ENCODE measurements at regions not wholly inside any gene's neighbourhood (a gene's known extent, or its start where the extent isn't known, plus 50 kb on each side); places are given as distances from the start of the nearest gene placed in this dataset.
"Not testable (repeated sequence)": the region's sequence is repeated elsewhere in the genome, so short reads cannot be mapped to it uniquely, and the experiment has no call there.

DNA sequence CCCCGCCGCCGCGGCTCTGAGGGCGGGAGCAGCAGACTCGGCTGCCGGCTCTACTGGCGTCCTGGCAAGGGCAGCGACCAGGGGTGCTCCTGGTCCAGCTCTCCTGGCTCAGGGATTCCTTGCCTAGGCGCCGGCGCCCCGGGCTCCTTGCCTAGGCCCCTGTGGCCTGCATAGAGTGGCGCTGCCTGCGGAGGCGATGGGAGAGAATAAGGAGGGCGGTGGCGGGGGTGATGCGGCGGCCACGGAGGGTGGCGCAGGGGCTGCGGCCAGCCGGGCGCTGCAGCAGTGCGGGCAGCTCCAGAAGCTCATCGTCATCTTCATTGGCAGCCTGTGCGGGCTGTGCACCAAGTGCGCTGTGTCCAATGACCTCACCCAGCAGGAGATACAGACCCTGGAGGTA, 136.6 kb upstream of the TP53TG3D start:
- not testable (repeated sequence) for DNase-seq

DNA sequence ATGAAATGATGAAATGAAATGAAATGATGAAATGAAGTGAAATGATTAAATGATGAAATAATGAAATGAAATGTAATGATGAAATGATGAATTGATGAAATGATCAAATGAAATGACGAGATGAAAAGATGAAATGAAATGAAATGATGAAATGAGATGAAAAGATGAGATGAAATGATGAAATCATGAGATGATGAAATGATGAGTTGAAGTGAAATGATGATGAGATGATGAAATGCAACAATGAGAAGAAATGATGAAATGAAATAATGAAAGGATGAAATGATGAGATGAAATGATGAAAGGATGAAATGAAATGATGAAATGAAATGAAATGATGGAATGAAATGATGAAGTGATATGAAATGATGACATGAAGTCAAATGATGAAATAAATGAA, 132.7 kb upstream of the TP53TG3D start:
- DNase-seq = not testable (repeated sequence)

DNA sequence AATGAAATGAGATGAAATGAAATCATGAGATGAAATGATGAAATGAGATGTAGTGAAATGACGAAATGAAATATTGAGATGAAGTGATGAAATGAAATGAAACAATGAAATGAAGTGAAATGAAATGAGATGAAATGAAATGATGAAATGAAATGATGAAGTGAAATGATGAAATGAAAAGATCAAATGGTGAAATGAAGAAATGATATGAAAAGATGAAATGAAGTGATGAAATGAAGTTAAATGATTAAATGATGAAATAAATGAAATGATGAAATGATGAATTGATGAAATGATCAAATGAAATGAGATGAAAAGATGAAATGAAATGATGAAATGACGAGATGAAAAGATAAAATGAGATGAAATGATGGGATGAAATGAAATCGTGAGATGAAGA, 132.3 kb upstream of the TP53TG3D start:
- DNase-seq = not testable (repeated sequence)

DNA sequence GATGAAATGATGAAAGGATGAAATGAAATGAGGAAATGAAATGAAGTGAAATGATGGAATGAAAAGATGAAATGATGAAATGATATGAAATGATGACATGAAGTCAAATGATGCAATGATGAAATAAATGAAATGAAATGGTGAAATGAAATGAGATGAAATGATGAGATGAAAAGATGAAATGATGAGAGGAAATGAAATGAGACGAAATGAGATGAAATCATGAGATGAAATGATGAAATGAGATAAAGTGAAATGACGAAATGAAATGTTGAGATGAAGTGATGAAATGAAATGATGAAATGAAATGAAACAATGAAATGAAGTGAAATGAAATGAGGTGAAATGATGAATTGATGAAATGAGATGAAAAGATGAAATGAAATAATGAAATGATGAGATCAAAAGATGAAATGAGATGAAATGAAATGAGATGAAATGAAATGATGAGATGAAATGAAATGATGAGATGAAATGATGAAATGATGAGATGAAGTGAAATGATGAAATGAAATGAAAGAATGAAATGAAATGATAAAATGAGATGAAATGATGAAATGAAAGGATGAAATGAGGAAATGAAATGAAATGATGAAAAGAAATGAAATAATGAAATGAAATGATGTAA, 131.7 kb upstream of the TP53TG3D start:
- not testable (repeated sequence) for DNase-seq

DNA sequence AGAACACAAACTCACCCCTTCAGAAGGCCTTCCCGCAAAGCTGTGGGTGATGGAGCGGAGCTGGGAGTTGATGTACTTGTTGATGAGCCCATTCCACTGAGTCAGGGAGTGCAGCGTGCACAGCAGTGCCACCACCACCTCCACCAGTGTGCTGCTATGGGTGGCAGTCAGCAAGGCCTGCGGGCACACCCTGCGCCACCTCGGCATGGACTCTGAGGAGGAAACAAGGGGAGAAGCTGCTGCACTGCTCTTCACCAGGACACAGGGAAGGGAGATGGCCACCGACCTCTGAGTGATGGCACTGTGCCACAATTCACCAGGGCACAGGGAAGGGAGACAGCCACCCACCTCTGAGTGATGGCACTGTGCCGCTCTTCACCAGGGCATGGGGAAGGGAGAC, 100.7 kb upstream of the TP53TG3D start:
- not testable (repeated sequence) for DNase-seq

DNA sequence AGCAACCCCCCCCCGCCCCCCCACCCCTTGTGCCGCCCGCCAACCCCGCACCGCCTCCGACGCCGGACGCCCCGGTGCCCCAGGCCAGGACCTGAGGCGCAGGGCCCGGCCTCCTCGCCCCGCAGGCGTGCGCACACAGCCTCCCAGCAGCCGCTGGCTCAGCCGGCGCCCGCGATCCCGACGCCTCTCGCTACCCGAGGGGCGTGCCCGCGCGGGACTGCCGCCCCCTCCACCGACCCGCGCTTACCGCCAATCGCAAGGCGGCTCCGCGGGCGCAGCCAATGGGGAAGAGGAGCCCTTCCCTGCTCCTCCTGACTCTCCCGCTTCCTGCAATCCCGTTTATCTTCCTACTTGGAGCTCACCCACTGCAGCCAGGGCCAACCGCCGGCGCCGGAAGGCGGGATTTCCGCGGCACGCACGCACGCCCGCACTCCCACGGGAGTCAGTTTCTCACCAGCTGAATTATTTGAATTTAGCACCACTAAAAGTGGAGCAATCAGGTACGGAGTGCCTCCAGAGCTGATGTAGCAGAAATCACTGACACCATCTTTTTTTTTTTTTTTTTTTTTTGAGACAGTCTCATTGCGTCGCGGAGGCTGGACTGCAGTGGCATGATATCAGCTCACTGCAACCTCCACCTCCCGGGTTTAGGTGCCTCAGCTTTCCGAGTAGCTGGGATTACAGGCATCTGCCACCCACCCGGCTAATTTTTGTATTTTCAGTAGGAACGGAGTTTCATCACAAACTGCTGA, 65.0 kb upstream of the TP53TG3D start:
- DNase-seq = not testable (repeated sequence)

DNA sequence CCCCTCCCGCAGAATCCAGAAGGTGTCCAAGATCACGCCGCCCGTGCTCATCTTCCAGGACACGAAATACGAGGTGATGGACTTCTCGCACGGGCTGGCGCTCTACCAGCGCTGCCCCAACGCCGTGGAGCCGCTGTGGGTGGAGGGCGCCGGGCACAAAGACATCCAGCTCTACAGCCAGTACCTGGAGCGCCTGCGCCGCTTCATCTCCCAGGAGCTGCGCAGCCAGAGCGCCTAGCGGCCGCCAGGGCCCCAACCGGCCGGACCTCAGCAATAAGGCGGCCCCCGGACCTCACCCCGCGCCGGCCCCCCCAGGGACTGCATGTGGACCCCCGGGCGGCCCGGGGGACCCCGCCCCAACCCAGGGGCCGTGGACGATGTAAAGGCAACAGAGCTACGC, 50.5 kb upstream of the TP53TG3D start:
- not testable (repeated sequence) for DNase-seq

All from stimulated activated naive CD4-positive, alpha-beta T cell (primary cell).